ENCODE measurements at regions not wholly inside any gene's neighbourhood (a gene's known extent, or its start where the extent isn't known, plus 50 kb on each side); places are given as distances from the start of the nearest gene placed in this dataset.

DNA sequence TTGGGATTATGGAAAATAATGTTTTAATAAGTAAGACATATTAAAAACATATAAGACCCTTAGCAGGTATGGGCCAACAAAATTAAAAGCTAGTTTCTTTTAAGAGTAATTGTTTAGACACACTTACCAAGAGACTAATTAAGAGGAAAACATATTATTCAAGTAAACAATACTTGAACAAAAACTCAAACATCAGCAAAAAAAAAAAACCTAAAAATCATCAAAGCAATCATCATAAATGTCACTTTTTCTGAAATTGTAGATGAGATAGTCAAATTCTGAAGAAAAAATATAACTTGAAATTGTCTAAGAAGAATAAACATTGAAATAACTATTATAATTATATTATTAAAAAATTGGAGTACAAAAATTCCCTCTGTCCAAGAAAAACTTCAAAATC lies 1318.2 kb downstream of the ZPLD1 start:
- intact Hi-C loops (cut with micrococcal nuclease): no loop called here

DNA sequence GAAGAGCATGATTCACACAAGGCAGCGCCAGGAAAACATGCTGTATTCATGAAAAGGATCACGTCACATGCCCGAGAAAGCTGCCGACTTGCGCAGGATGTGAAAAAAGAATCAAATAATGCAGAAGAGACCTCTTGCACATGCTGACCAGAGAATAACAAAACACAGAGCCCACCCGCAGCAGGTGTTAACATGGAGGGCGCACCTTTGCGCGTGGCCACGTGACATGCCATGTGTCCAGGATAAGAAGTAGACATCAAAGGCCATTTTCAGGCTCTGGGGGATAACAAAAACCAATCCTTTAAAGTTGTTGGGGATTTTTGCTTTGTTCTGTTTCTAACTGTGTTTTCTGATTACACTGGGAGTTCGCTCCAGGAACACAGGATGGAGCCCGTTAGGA lies 1332.8 kb downstream of the ZPLD1 start:
- intact Hi-C loops (cut with micrococcal nuclease): no loop called here

DNA sequence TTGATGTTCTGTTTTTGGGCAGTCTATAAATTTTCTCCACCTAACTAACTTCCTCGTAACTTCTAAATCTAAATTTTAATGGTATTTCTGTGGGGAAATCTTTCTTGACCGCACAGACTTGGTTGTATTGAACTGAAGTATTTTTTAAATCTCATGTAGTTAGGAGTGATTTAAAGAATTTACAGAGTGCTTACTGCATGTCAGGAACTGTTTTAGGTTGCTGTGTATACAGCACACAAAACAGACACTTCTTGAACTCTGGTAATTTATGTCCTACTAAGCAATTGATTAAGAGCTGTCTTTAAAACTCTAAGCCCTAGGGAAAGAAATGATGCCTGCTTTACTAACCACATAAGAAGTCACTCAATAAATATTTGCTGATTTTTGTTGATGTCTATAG lies 1350.2 kb downstream of the ZPLD1 start:
- intact Hi-C loops (cut with micrococcal nuclease): no loop called here

DNA sequence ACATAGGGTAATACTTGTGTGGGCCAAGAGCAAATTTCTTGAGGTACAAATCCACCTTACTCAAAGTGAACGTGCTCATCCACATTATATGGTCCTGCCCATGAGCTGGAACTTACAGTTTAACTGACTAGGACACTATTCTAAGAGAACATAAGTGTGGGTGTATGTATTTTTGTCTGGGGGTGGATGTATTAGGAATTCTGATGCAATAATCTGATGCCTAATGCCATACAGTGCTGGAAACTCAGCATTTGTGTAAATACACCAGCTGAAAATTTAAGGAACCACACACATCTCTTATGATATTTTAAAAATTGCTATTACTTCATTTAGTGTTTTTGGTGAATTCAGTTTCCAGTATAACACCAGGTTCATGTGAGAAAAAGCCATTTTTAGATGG lies 1350.7 kb downstream of the ZPLD1 start:
- intact Hi-C loops (cut with micrococcal nuclease): no loop called here

DNA sequence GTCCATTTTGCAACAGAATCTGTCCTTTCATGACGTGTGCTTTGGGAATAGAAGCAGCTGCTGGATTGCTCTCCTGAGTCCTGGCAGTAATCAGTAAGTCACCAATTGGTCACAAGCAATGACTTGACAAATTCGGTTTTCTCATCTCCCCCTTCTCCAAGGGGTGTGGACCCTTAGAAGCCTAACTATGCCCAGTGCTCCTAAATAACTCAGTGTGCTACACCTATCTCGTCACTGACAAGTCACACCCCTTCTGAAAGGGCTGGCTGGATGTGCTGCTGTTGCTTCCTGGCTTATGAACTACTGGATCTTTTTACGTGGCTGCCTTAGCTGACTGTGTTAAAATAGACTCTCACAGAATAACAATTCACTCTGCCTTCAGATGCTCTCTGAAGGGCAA lies 1351.5 kb downstream of the ZPLD1 start:
- intact Hi-C loops (cut with micrococcal nuclease): no loop called here

DNA sequence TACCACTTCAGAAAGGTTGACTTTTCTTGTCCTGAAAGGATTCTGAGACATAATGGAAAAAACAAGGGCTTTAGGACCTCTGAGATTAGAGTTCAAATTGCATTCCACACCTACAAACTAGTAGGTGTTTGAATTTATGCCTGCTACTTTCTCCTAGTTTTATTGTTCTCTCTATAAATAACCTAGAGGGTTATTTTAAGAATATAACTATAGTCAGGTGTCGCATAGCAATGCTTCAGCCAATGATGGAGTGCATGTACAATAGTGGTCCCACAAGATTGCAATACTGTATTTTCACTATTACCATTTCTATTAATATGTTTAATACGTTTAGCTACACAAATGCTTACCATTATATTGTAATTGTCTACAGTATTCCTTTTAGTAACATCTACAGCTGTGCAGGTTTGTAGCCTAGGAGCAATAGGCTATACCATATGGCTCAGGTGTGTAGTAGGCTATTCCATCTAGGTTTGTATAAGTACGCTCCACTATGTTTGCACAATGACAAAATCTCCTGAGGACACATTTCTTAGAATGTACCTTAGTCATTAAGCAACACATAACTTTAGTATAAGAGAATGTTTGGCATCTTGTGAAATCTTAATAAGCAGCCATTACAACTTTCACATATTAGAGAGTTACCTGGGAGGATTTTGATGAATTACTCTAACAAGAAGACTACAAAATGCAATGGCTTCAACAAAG lies 1352.5 kb downstream of the ZPLD1 start:
- intact Hi-C loops (cut with micrococcal nuclease): no loop called here

DNA sequence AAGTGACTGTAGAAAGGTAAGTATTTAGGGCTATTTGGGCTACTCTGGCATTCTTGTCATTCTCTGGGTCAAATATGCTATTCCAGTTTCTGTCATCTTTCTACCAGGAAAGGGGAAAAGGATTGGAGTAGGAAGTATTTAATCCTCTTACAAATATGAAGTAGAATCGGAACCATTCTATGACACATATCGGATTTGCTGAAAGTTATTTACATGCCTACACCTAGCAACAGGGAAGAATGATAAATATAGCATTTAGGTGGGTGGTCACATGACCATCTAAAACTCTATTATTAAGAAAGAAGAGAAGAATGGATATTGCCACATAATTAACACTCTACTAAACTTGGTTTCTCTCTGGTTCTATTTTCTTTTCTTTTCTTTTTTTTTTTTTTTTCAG lies 1353.1 kb downstream of the ZPLD1 start:
- intact Hi-C loops (cut with micrococcal nuclease): no loop called here

DNA sequence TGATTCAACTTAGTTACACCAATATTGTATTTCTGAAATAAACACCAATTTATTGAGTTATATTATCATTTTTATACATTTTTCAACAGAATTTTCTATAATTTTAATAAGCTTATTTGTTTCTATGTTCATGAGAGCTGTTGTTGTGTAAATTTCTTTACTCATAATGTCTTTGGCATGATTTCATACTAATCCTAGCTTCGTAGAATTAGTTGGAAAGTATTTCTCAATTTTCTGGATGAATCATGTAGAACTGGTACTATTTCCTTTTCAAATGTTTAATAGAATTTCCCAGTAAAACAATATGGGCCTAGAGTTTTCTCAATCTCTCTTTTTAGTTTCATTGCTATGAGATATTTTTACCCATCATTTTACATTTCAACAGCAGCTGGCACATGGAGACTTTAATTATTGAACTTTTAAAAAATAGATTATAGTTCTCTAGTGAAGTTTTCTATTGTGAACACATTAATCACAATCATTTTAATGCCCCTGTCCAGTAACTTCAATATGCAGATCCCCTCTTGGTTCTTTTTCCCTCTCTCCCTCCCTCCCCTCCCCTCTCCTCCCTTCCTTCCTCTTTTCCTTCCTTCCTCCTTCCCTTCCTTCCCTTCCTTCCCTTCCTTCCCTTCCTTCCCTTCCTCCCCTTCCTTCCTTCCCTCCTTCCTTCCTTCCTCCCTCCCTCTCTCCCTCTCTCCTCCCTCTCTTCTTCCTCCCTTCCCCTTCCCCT lies 1357.1 kb downstream of the ZPLD1 start:
- intact Hi-C loops (cut with micrococcal nuclease): no loop called here

DNA sequence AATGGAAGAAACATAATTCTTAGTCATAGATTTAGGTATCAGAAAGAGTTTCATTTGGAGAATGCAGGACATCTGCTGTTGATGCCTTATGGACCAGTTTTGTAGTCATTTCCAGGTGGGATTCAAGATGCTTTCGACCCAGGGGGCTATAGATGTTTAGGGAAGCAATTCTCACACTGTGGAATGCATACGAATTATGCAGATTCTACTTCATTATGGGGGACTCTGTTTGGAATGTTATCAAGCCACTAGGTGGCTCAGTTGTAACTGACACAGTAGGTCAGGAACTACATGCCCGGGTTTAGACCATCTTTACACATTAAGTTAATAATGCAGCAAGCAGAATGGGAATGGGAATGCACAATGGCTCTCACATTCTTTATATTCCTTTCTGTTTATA lies 1359.8 kb downstream of the ZPLD1 start:
- intact Hi-C loops (cut with micrococcal nuclease): no loop called here

DNA sequence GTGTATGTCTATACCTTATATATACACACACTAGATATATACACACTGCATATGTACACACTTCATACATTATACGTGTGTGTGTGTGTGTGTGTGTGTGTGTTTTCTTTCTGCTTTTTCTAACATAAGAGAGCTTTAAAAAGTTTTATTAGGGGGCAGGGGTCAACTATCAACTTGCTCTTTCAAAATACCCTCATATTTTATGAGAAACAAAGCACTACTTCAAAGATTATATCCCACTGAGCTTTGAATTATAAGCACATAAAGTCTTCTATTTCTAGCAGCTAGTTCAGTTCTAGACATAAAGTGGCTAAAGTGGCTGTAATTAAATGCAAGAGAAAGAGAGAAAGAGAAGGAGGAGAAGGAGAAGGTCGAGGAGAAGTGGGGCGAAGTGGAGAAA lies 1361.3 kb downstream of the ZPLD1 start:
- intact Hi-C loops (cut with micrococcal nuclease): no loop called here

DNA sequence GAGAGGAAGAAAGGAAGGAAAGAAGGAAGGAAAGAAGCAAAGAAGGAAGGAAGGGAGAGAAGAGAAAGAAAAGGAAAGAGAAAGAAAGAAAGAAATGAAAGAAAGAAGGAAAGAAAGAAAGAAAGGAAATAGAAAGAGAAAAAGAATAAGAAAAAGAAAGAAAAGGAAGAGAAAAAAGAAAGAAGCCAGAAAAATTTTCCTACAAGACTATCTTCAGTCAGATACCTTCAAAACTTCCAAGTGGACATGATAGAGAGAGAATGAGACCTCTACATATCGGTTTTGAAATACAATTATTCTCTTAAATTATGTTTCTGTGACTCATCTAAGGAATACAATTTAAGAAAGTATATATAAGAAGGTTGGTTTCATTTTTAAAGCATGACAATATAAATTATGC lies 1369.0 kb downstream of the ZPLD1 start:
- intact Hi-C loops (cut with micrococcal nuclease): no loop called here

DNA sequence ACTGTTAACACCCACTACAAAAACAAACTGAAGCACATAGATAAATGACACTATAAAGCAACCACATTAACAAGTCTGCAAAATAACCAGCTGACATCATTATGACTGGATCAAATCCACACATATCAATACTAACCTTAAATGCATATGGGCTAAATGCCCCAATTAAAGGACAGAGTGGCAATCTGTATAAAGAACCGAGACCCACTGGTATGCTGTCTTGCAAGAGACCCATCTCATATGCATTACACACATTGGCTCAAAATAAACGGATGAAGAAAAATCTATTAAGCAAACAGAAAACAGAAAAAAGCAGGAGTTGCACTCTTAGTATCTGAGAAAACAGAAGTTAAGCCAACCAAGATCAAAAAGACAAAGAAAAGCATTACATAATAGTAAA lies 1375.4 kb downstream of the ZPLD1 start:
- intact Hi-C loops (cut with micrococcal nuclease): no loop called here

DNA sequence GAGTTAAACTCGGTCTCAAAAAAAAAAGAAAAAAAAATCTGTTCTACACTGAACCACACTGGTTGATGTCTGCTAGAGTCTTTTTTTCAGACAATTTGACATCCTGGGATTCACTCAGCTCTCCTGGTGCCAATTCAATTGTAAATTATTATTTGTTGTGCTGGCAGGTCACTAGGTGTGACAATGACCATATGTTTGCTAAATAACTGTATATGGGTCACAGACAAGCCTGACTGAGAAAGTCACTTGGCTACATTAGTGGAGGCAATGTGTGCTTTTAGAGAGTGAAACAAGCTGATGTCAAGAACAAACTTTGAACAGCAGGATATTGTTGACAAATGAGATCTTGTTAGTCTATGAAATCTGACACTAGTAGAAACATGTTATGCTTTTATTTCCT lies 1379.1 kb downstream of the ZPLD1 start:
- intact Hi-C loops (cut with micrococcal nuclease): no loop called here

DNA sequence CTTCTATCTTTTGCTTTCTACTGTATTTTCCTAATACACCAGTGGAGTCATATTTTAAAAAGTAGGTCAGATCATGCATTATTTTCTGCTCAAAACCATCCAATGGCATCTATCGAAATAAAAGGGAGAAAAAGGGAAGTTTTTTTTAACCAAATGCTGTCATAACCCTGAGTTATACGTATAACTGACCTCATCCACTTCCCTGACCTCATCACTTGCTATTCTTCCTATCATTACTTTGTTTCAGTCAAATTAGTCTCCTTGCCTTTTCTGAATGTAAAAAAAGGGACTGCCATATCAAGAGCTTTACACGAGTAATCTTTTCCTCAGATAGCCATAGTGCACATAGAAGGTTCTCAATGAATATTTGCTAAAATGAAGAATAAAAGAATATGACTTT lies 1383.6 kb downstream of the ZPLD1 start:
- intact Hi-C loops (cut with micrococcal nuclease): no loop called here

DNA sequence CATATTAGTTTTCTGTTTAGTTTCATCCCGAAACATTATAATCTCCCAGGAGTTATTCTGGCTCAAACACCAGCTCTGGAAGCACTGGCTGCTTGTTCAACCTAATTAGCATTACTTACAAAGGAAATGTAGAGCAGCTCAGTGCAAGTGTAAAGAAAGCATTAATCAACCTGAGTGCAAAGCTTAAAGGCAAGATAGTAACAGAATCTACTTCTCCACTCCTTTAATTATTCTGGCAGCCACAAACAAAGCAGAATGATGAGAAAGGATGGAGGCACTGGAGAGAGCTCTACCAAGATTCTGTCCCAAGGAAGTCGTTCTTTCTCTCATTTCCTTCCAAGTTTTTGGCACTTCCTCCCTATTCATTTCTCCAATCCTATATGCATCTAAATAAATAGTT lies 1384.0 kb downstream of the ZPLD1 start:
- intact Hi-C loops (cut with micrococcal nuclease): no loop called here

DNA sequence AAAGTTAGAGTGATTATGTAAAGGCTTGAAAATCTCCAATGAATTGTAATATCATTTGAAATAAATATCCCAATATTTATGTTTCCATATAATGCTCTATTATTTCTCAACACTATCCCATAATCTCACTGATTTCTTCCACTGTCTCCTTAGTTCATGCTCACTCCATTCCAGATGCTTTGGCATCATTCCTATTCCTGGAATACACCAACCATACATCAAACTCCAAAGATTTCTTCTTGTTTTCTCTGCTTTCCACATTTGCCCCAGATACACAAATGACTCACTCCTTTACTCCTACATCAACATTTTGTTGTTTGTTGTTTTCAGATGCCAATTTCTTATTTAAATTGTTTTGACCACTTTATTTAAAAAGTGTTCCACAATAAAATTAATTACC lies 1390.8 kb downstream of the ZPLD1 start:
- intact Hi-C loops (cut with micrococcal nuclease): no loop called here

DNA sequence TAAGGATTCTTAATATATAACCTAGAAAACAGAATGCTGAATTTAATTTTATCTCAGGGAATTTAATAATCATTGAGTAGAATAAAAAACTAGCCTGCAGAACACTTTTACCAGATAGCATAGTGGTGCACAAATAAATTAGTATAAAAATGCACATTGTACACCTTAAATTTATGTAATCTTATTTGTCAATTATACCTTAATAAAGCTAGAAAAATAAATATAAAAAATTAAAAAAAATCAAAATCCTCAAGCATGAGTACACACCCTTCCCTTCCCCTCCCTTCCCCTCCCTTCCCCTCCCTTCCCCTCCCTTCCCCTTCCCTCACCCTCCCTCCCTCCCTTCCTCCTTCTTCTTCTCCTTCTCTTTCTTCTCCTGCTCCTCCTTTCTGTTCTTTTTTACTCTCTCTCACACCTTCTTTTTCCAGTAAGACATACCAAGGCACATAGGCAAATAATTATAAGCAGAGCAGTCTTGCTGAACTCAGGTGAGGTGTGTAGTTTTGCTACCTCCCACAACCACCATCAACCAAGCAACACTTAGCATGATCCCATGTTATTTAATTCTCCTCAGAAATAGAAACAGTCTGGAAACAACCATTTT lies 1395.0 kb downstream of the ZPLD1 start:
- intact Hi-C loops (cut with micrococcal nuclease): no loop called here

DNA sequence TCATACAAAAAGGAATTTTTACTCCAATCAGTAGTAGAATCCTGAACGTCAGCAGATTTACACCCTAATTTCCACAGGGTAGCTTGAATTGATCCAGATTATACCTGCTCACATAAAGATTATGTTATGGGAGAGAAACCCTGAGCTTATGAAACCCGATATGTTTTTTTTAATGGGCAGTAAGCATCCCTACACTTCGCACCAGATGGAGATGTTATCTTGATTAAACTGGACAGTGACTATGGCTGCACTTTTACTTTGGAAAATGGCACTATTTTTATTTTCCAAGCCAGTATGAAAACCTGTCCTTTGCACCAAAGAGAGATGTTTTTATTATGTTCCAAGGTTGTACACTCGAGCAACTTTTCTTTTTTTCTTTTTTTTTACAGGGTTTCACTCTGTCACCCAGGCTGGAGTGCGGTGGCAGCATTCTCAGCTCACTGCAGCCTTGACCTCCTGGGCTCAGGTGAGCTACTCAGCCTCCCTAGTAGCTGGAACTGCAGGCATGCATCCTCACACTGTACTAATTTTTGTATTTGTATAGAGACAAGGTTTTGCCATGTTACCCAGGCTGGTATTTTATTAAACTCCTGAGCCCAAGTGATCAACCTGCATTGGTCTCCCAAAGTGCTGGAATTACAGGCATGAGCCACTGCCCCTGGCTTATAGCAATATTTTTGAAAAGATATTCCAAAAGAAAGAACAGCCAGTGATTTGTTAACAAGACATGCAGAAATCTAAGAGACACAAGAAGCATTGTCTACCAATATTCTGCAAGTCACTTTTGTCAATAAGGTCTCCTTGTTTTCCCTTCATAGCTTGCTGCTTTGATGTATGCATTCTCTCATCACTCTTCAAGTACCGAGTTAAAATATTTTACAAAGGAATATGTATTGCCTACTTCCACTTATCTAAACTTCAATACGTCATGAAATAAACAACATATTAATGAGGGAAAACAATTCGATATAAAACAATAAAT lies 1412.6 kb downstream of the ZPLD1 start:
- intact Hi-C loops (cut with micrococcal nuclease): no loop called here

DNA sequence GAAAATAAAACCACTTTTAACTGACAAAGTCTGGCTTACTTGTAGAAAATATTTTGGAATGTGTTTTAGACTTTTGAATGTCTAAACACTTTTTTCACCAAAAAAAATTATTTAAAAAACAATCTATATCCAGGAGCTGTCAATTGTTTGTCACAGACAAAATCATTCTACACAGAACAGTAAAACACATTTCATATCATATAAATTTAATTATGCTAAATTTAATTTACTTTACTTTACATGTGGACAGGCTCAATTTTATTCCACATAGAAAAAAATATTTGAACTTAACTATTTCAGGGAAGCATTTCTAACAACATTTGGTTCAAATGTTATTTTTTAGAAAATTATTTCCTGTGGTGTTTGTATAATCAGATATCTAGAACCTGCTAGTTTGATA lies 1417.0 kb downstream of the ZPLD1 start:
- intact Hi-C loops (cut with micrococcal nuclease): no loop called here

DNA sequence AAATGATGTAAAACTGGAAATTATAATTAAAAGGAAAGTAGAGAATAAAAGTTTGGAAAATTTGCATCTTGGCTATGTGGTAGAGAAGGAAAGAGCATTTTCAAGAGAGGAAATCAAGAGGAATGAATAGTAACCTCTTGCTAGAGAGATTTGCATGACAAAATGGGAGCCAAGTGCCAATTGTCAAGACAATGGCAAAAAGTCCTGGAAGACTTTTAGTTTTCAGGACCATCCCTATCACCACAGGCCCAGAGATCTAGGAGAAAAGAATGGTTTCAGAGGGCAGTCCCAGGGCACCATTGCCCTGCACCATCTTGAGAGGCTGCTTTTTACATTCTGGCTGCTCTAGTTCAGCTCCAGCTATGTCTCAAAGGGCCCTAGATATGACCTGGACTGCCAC lies 1427.6 kb downstream of the ZPLD1 start:
- intact Hi-C loops (cut with micrococcal nuclease): no loop called here

DNA sequence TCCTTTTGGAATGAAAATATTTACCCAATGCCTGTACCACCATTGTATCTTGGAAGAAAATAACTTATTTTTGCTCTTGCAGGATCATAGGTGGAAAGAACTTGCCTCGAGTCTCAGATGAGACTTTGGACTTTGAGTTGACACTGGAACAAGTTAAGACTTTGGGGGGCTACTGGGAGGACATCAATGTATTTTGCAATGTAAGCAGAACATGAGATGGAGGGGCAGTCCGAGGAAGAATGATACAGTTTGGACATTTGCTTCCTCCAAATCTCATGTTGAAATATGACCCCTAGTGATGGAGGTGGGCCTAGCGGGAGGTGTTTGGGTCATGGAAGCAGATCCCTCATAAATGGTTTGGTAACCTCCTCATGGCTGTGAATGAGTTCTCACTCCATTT lies 1428.6 kb downstream of the ZPLD1 start:
- intact Hi-C loops (cut with micrococcal nuclease): no loop called here

DNA sequence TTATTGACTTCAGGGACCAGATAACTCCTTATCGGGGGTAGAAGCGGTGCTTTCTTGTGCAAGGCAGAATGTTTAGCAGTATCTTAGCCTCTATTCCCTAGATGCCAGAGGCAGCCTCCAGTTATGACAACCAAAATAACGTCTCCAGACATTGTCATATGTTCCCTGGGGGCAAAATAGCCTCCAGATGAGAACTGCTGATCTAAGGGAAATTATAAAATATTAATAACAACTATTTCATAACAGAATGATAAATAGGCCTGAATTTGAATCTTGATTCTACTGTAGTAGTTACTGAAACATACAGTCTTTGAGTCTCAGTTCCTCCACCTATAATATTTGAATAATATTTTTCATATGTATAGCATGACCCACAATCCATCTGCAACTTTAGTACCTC lies 1431.3 kb downstream of the ZPLD1 start:
- intact Hi-C loops (cut with micrococcal nuclease): no loop called here

Measured in T-helper 2 cell treated with Interferon-gamma antibody and Interleukin-4, amounts not matched to agents 100 ng/mL and 5 ng/mL, for 36 hours (primary cell).